H1 (cell line): ENCODE measurements at regions not wholly inside any gene's neighbourhood (a gene's known extent, or its start where the extent isn't known, plus 50 kb on each side); places are given as distances from the start of the nearest gene placed in this dataset.

ENCODE experiments used
- CREB1 ChIP-seq: IDR thresholded peaks from 2 replicates; pipeline ENCODE4 v1.6.1; 2012; ENCODE audit warnings: inconsistent platforms
- CTCF ChIP-seq, 3 experiments: IDR thresholded peaks; 1 replicate in 2 of 3; 2 replicates in 1 of 3; pipeline versions ENCODE4 v1.5.1 to v1.6.1; 2011; ENCODE audit warnings: low read length in 3 of 3, mild to moderate bottlenecking in 3 of 3, inconsistent platforms in 2 of 3, low read depth in 1 of 3, moderate library complexity in 1 of 3; ENCODE audit not compliant: insufficient read depth in 1 of 3; ENCODE audit errors: control extremely low read depth in 1 of 3
- EZH2 ChIP-seq: fragments of 200-600 bp; sonication (generic); IDR thresholded peaks from 2 replicates; pipeline ENCODE4 v1.7.1; 2012; ENCODE audit warnings: low read depth, mild to moderate bottlenecking, moderate library complexity, low read length, inconsistent platforms; ENCODE audit not compliant: severe bottlenecking
- HDAC2 ChIP-seq, 2 experiments: fragments of 300-600 bp in 1 of 2; sonication (generic) in 1 of 2; IDR thresholded peaks; 2 replicates each; pipeline ENCODE4 v1.6.1; 2011 to 2012; ENCODE audit warnings: low read depth in 2 of 2, low read length in 2 of 2, mild to moderate bottlenecking in 2 of 2, moderate library complexity in 2 of 2, borderline replicate concordance in 1 of 2, inconsistent platforms in 1 of 2
- KDM1A ChIP-seq: fragments of 200-600, 300-600 bp; sonication (generic); IDR thresholded peaks from 2 replicates; pipeline ENCODE4 v1.7.1; 2016; ENCODE audit warnings: mild to moderate bottlenecking, low read length, borderline replicate concordance
- NRF1 ChIP-seq: IDR thresholded peaks from 2 replicates; pipeline ENCODE4 v1.6.1; 2011; ENCODE audit warnings: mild to moderate bottlenecking, low read depth, low read length, improper control_type of control experiment
- POLR2A ChIP-seq, 2 experiments: IDR thresholded peaks; 1 replicate in 1 of 2; 2 replicates in 1 of 2; pipeline ENCODE4 v1.6.1; 2011; ENCODE audit warnings: low read depth in 2 of 2, low read length in 2 of 2, mild to moderate bottlenecking in 2 of 2; ENCODE audit errors: control extremely low read depth in 1 of 2
- POLR2AphosphoS5 ChIP-seq: IDR thresholded peaks from 2 replicates; pipeline ENCODE4 v1.6.1; 2011; ENCODE audit warnings: low read depth, low read length
- RFX5 ChIP-seq: IDR thresholded peaks from 2 replicates; pipeline ENCODE4 v1.6.1; 2011; ENCODE audit warnings: low read depth, low read length, improper control_type of control experiment, borderline replicate concordance
- TAF1 ChIP-seq: IDR thresholded peaks from 2 replicates; pipeline ENCODE4 v1.6.1; 2011; ENCODE audit warnings: mild to moderate bottlenecking, low read depth, low read length

GRCh38 chr20:50370036-50370566 lies 140.1 kb upstream of the PTPN1 start:
- TF ChIP-seq CREB1: no peak
- TF ChIP-seq EZH2: no peak
- TF ChIP-seq KDM1A: no peak
- no peak for TF ChIP-seq NRF1
- TF ChIP-seq POLR2AphosphoS5: no peak
- TF ChIP-seq POLR2A (IDR thresholded peaks at IDR 0.05; ENCODE audit: control extremely low read depth in 1 of 2, low read depth in 2 of 2, low read length in 2 of 2): no peak
- no peak for TF ChIP-seq CTCF (IDR thresholded peaks at IDR 0.05; ENCODE audit: control extremely low read depth in 1 of 3, insufficient read depth in 1 of 3, low read depth in 1 of 3, low read length in 3 of 3)
- TF ChIP-seq RFX5: no peak
- no peak for TF ChIP-seq TAF1
- TF ChIP-seq HDAC2 (IDR thresholded peaks at IDR 0.05; ENCODE audit: borderline replicate concordance in 1 of 2, low read depth in 2 of 2, low read length in 2 of 2): no peak
